AG08396 (cell line): ENCODE measurements at regions not wholly inside any gene's neighbourhood (a gene's known extent, or its start where the extent isn't known, plus 50 kb on each side); places are given as distances from the start of the nearest gene placed in this dataset.
A peak's percentile ranks its signal among the peaks of the same experiment; 100 is the strongest.

Source experiments
- DNase-seq: peaks from one replicate; pipeline ENCODE4 v3.0.0; 2012; ENCODE audit warnings: low spot score, mixed read lengths

DNA sequence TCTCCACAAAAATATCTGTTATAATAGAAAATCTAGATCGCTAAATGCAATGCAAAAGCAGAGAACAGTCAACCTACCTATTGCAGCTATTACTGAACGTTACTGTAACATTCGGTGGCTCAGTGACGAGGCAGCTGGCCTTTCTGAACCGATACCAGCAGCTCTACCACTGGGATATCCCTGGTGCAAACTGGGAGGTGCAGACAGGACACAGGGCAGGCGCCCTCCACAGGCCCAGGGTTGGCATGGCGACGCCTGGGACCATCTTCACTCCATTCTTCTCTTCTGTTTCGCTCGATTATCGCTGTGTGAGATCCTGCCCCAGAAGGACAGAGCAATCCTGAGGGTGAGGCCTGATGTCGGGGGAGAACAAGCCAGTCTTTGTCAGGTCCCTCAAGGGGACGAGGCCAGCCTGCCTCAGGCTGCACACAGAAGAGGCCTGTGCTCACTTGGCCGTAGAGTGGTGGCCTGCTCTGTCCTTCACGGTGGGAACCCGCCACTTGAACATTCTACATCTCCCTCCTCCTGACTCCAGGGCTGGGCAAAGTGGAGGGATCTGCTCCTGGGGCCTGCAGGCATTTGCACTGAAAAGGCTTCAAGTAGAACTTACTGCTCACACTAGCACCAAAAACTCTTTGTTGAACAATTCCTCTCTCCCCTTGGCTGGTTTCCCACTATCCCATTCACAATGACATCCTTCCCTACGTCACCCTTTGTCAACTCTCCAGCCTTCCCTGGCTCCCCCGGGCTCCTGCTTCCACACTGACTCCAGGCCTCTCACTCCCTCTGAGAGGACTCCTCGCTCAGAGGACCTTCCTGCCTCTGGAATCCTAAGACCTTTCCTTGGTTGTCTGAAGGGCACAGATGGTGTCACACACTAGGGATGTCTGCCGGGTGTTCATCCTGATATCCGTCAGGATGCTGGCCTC, 49.7 kb downstream of the CYRIA start:
- DNase-seq = no peak

DNA sequence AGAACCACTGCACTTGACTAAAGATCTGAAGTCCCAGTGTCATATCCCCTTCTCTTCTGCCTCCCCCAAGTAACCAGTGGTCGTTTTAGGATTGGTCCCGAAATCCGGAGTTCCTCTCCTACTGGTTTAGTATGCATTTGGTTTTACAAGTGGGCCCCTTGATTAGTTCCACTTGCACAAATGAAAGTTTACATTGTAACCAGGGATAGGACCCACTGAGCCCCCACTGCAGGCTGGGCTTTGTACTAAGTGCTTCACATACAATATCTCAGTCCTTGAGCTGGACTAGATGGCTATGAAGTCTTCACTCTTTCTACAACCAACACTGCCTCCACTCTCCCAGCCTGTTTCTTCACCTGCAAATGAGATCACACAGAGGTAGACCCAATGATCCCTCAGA, 50.4 kb downstream of the CYRIA start:
- DNase-seq = no peak

DNA sequence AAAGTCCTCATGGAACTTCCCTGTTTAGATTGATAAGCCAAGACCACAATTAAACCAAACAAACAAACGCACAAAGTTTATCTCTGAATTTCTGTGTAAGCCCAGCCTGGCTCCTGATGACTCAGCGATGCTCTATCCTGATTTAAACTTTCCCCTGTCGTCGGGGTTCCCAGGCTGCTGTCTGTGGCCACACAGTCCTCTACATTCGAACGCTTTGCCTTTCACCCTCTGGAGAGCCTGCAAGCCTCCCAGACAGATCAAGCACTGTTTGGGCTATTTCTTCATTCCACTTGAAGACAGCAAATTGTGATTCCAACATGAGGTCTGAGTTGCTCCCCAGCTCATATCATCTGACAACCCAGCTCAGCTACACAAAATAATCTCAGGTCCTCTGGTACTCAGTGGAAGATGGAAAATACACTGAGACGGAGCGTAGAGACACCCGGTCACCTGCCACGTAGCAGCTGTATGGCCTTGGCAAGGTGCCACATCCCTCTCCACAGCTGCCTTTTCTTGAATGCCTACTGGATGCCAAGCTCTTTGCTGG, 51.2 kb downstream of the CYRIA start:
- DNase-seq = peak; percentile 50

DNA sequence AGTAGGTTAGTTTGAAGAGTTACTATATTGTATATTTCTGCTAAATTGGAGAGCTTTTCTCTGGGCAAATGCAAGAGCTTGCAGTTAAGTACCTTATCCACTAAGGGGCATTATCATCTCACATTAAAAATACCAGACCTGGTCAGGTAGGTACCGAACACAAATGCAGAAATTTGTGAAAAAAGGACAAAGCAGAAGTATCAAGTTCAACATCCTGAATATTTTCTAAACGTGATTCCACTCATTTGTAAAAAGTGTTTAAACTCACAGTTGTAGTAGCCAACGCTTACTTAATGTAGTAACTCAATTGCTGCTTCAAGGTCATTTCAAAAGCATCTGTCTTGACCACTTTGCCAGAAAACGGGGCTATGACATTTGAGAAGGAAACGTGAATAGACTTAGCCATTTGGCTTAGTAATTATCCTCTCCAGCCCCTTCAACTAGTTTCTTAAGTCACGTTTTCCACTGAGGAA, 52.1 kb downstream of the CYRIA start:
- no peak for DNase-seq

DNA sequence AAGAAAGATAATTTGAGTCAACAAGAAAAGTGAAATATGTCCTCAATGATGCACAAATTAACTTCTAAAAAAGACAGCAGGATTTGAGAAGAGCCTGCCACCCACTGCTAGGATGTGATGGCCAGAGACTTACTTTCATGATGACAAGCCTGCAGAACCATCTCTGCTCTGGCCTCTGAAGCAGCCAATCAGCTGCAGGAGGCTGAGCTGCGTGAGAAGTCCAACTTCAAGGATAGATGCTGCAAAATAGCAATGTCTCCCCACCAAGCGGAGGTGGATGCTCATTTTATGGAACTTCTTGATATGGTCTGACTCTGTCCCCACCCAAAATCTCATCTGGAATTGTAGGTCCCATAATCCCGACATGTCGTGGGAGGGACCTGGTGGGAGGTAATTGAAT, 53.1 kb downstream of the CYRIA start:
- no peak for DNase-seq

GRCh38 chr2:16609786-16610185, 55.8 kb downstream of the CYRIA start:
- DNase-seq = no peak

DNA sequence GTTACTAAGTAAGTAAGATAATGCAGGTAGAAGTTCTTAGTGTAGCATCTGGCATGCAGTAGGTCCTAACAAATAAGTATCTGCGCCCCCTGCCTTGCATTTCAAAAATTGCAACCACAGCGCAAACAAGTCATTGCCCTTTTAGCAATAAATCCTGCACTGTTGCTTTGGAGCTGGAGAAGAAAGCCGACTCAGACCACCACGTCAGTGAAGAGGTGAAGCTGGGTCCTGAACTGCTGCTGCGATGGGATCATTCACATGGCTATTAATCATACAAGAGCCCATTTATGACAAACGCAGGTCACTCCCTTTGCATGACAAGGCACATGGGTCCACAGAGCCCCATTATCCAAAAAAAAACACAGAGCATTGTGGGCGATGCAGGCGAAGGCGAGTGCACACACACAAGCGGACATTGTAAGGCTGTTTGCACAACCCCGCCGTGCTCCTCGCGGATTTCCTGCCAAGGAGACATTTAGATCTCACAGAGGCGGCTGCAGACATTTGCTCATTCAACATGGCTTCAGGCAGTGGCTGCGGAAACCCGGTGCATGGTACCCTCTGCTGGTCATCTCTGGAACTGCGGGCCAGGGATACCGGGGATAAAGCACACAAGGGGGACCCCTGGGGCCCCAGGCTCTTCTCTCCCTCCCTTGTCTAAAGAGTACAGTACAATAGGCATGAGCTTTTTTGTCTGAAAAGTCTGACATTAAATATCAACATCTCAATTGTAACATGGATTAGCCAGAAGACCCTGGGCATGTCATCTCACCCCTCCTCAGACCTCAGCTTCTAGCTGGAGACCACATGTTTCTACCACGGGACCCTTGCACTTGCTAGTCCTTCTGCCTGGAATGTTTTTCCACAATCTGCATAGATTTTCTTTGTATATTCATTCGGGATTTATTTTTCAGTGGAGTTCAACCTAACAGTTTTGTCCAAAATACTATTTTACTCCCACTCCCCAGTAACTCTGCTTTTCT, 56.7 kb downstream of the CYRIA start:
- DNase-seq = peak; percentile 79

DNA sequence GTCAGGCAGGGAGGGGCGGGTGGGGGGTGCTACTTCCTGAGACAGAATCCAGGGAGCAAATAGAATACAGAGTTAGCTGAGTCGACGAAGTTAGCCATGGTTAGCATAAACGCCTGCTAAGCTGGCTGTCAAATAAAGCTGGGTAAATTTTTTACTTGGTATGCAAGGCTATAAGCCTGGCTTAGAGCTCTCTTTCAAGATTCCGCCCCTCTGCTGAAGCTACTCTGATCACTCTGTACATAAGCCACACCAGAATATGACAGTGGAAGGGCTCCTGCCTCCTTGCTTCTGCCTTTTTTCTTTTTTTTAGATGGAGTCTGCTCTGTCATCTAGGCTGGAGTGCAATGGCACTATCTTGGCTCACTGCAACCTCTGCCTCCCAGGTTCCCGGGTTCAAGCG, 58.3 kb downstream of the CYRIA start:
- DNase-seq = no peak

DNA sequence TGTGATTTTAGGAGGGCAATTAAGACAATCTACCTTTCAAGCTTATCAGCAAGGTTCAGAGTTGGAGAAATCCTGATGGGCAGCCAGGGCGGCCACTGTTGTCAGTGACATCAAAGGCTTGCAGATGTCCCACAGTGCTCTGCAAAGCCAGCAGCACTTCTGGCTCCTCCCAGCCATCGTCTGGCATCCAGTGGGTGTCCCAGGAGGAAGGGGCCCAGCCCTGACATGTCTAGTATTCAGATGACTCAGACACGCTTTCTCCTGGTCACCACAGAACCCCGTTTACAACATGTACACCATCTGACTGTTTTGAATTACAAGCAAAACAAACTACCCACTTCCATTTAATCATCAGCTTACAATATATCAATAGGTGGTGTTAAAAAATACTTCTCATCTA, 61.4 kb downstream of the CYRIA start:
- no peak for DNase-seq

GRCh38 chr2:16591370-16591933, 74.2 kb downstream of the CYRIA start:
- no peak for DNase-seq

DNA sequence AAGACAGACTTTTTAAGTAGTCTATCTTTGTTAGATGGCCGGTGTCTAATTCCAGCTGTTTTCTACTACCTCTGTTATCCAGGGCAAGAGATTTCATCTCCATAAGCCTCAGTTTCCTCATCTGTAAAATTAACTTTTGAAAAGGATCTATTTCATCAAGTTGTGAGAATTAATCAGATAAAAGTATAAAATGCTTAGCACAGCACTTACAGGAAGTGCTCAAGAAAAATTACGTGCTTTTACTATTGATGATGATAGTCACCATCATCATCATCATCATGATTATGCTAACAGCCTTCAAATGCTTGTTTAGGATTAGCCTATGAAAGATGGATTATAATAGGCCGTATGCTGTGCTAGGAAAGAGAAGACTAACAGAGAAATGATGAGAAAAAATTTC, 76.2 kb downstream of the CYRIA start:
- DNase-seq = no peak

- DNase-seq = no peak
These were observed 77.1 kb downstream of the CYRIA start for GRCh38 chr2:16588565-16588964.

- no peak for DNase-seq
These were observed 78.0 kb downstream of the CYRIA start for GRCh38 chr2:16587601-16588000.

- no peak for DNase-seq
These were observed 80.7 kb downstream of the CYRIA start for GRCh38 chr2:16584824-16585540.

DNA sequence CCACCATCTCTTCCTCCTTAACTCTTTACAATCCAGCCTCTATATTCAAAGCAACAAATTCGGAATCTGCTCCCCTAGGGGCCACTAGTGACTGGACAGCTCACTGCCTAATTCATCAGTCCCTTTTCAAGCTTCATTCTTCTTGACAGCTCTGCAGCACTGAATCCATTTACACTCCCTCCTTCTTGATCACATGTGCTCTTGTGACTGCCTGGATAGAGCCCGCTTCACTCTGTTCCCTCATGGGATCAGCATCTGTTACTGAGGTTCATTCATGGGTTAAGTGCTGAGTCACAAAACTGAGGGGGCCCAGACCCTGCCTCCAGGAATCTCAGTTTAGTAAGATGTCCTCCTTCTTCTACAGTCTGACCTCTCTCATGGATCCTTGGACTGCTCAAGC, 81.5 kb downstream of the CYRIA start:
- no peak for DNase-seq

GRCh38 chr2:16581241-16581640, 84.4 kb downstream of the CYRIA start:
- DNase-seq = no peak

DNA sequence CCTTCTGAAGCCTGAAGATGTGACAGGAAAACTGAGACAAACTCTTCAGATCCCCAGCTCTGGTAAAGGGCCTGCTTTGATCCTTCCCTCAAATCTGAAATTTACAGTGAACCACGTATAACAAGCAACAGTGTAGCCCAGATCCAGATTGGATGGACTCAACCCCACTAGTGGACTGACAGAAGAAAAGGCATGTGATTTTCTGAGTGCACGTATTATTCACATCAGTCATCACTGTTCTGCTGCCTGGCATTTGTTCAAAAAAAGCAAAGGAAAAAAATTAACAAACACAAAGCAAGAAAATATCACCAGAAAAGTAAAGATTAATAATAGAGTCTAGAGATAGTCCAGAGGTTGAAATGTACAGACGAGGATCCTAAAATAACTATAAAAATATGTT, 87.6 kb downstream of the CYRIA start:
- DNase-seq = no peak

DNA sequence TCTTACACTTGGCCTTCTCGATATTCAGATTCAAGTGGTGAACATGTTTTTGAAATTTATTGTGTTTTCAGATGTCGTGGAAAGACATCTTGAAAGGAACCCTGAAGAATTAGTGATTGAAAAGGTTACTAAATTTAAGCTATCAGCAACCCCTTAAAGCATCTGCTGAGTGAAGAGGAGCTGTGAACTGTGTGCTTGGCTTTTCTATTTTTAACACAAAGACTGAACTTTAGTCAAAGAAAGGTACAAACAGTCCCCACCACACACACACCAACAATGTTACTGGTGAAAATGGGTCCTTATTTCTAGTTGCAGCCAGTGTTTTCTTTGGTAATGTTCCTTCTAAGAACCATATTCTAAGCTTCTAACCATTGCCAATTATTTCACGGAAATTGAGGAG, 95.1 kb downstream of the CYRIA start:
- DNase-seq = no peak

DNA sequence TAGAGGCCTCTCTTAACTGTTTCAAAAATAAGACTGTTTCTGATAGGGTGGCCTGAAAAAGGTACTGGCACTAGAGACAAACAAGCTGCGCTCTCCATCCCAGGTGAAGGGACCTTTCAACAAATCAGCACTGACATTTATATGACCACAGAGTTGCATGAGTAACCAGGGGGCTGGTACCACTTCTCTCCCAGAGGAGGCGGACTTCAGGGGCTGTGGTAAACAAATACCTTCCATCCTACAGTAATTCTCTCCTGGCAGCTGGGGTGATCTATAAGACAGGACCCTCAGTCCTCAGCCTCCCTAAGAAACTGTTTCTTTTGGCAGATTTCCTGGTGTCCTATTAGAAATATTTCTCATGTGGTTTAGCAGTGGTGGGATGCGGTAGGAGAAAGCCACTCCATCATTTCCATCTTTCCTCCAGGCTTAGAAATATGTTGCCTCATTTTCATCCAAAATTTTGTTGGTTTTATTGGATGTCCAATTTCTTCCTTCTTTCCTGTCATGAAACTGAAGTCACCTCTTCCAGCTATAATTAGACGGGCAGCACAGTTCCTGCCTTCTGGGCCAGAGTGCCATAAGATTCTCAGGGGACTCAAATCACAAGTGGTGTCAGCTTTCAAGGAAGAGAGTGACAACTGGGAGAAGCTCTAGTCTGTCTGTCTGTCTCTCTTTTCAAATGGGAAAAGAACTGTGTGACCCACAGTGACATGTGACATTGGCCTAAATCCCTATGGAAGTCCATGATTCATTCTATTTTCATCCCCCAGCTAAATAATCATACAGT, 96.4 kb downstream of the CYRIA start:
- no peak for DNase-seq

DNA sequence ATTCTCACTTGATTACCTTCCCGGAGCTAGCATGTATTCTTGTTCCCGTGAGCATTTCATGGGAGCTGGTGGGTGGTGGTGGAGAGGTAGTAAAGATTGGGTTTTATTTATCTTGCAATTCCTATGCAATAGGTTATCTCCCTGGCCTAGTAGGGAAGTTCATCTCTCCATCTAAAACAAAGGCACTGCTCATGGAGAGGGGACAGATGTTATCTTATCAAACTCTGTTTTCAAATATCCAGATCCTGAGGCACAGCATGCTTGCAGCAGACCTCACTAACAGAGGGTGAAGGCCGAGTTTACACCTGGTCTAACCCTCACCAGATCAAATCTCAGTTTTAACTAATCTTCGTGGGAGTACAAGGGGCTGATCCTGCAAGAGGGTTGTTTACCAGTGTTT, 98.9 kb downstream of the CYRIA start:
- no peak for DNase-seq

DNA sequence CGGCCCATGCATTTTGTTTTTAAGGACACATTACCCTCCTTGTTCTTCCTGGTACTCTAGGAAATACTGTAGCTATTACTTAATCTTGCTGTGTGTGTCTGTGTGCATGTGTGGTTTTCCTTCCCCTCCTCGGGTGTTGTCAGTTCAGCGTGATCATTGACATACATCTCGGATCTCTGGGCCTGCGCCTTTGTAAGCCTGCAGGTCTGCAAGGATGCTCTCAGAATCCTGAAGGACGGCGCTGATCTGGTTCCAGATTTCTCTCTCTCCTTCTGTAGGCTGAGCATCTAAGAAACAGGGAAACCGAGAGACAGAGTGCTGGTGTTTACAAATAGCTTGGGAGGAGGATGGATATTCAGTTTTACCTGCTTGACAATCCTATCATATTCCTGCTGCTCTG, 100.2 kb downstream of the CYRIA start:
- DNase-seq = no peak
